GM21528 (cell line): ENCODE measurements at regions not wholly inside any gene's neighbourhood (a gene's known extent, or its start where the extent isn't known, plus 50 kb on each side); places are given as distances from the start of the nearest gene placed in this dataset.
"Not testable (repeated sequence)": the region's sequence is repeated elsewhere in the genome, so short reads cannot be mapped to it uniquely, and the experiment has no call there.

Experiments used
- ATAC-seq: cut with Tn5 transposase; IDR thresholded peaks from one replicate; pipeline ENCODE4 v1.9.1; 2021; ENCODE audit warnings: mild to moderate bottlenecking, moderate library complexity; ENCODE audit not compliant: unreplicated experiment, low FRiP score

GRCh38 chr11:130526846-130527245, 78.4 kb downstream of the ADAMTS15 start:
- ATAC-seq, result no peak

DNA sequence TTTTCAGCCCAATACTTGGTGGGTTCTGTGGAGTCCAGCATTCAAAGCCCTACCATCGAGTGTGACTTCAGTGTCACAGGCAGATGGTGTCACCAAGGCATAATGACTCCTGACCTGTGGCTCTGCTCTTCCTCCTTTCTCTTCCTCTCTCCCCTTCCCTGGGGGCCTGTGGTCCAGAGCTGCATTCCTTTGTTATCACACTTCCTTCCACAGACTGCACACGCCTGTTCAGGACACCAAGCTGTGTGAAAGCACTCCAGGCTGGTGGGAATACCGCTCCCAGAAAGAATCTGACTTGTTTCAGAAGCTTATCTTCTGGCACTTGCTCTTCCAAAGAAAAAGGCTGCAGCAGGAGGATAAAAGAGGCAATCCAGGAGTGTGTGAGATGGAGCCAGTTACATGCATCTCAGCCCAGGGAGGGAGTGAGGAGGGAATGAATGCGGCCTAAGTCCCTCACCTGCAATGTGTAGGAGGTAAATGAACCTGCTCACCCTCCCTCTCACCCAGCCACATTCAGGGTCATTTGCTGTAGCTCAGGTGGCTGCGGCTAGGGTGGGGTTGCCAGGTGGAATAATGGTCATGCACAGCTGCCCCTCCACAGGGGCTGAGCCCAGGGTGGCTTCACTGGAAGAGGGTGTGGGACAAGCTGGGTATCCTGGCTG, 79.3 kb downstream of the ADAMTS15 start:
- ATAC-seq, result no peak

- ATAC-seq, result no peak
Observed at GRCh38 chr11:130528298-130529261, 80.1 kb downstream of the ADAMTS15 start.

- no peak for ATAC-seq
Observed at GRCh38 chr11:130529366-130529765, 80.9 kb downstream of the ADAMTS15 start.

DNA sequence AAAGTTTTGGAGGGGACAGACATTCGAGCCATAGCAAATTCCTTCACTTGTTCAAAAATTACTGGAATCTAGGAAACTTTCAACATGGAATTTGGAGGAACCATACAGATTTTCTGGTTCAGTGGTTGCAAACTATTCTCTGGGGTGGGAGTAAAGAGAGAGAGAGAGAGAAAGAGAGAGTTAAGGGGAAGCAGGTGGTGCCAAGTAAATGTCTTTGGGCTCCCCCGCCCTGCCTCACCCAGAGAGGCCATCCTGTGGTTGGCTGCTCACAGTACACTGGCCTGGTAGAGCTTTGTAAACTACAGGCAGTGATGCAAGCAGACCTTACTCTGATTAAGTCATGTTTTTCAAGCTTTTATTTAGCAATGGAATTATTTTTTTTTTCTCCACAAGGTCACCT, 82.6 kb downstream of the ADAMTS15 start:
- no peak for ATAC-seq

DNA sequence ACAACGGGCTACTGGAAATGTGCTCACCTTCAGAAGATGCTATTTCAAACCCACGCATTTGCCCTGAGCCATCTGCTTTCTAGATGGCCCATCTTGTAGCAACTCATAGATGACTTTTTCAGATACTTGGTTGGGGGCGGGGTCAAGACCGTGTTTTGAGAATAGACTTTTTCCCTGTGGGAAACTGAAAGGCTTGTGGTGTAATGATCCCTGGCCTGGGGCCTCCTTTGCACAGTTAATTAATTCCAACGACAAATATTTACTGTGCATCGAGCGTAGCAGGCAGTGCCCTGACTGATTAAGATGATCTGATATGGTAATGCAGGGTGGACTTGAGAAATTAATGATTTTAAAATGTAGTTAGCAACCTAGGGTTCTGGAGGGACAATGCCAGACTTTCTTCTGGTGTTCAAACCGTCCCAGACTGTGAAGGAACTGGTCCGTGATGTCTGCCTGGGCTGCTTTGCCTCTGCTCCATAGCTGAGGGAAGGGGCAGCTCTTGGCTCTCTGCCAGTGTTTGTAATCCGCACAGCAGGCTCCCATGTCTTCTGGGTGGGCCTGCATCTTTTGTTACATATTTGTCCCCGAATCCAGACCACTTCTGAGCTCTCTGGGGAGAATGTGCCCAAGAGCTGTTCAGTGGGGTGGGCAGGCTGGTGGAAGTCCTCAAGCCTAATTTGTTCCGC, 84.8 kb downstream of the ADAMTS15 start:
- no peak for ATAC-seq

- ATAC-seq, result no peak
Observed at GRCh38 chr11:130533871-130534270, 85.4 kb downstream of the ADAMTS15 start.

GRCh38 chr11:130534551-130534950, 86.1 kb downstream of the ADAMTS15 start:
- ATAC-seq, result no peak

GRCh38 chr11:130535520-130535919, 87.1 kb downstream of the ADAMTS15 start:
- ATAC-seq, result no peak

- no peak for ATAC-seq
Observed at GRCh38 chr11:130536106-130537040, 87.9 kb downstream of the ADAMTS15 start.

DNA sequence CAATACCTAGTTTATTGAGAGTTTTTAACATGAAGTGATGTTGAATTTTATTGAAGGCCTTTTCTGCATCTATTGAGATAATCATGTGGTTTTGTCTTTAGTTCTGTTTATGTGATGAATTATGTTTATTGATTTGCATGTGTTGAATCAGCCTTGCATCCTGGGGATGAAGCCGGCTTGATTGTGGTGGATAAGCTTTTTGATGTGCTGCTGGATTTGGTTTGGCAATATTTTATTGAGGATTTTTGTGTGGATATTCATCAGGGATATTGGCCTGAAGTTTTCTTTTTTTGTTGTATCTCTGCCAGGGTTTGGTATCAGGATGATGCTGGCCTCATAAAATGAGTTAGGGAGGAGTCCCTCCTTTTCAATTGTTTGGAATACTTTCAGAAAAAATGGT, 91.2 kb downstream of the ADAMTS15 start:
- not testable (repeated sequence) for ATAC-seq

DNA sequence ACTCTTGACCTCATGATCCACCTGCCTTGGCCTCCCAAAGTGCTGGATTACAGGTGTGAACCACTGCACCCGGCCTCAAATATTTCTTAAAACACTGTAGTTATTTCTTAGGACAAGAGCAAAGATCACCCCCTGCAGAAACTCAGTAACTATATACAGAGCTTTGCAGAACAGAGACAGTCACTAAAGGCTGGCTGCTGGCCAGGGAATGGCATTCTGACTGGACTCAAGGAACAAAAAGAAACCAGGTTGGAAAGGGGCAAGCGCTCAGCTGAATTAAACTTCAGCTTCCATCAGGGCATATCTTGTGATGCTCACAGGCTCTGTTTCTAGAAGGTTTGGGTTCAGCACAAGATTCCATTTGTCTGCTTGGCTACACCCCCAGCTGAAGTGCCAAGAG, 95.8 kb downstream of the ADAMTS15 start:
- ATAC-seq, result no peak

- no peak for ATAC-seq
Observed at GRCh38 chr11:130545449-130546072, 97.1 kb downstream of the ADAMTS15 start.

- no peak for ATAC-seq
Observed at GRCh38 chr11:130546438-130546837, 98.0 kb downstream of the ADAMTS15 start.

DNA sequence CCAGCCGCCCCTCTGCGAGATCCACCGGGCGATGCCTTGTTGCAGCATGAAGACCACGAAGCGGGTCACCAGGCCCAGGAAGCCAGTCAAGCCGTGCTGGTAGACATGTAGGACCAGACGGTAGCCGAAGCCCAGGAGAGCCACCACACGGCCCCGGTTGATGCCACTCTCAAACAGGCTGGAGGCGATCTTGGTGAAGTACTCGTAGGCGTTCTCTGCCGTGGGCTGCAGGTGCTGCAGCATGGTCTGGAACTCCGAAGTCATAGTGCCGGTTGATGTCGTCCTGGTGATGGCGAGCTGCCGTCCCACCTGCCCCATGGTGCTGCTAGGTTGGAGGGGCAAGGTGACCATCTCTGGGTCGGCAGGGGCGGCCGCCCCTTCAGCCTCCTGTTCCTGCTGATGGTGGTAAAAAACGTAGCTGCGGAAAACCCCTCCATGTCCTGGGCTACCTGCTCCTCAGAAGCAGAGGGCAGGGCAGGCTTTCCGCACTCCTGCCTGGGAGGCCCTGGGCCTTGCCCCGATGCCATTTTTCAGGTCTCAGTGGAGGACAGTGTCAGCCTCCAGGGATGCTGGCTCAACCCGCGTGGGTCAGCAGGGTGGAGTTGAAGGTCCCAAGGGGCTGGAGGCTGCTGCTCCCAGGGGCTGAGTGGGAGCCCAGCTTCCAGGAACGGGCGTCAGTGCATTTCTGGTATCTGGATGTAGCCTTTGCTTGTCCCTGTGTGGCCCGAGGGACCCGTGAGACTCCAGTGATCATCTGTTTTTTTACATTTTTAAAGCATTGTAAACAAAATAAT, 98.7 kb downstream of the ADAMTS15 start:
- no peak for ATAC-seq

- ATAC-seq, result no peak
Observed at GRCh38 chr11:130547761-130548490, 99.5 kb downstream of the ADAMTS15 start.

- no peak for ATAC-seq
Observed at GRCh38 chr11:130548491-130548833, 100.0 kb downstream of the ADAMTS15 start.

- ATAC-seq, result no peak
Observed at GRCh38 chr11:130549393-130549999, 101.1 kb downstream of the ADAMTS15 start.
